GM19238 (cell line): ENCODE measurements at regions not wholly inside any gene's neighbourhood (a gene's known extent, or its start where the extent isn't known, plus 50 kb on each side); places are given as distances from the start of the nearest gene placed in this dataset.
A peak's percentile ranks its signal among the peaks of the same experiment; 100 is the strongest.

ENCODE experiments used
- DNase-seq: peaks from one replicate; pipeline ENCODE4 v3.0.0; 2011; ENCODE audit warnings: low spot score; ENCODE audit not compliant: insufficient read length

- DNase-seq: no peak
Measured at GRCh38 chr4:187562345-187562744, 433.2 kb upstream of the ZFP42 start.

- no peak for DNase-seq
Measured at GRCh38 chr4:187565416-187565815, 430.2 kb upstream of the ZFP42 start.

GRCh38 chr4:187569871-187570270, 425.7 kb upstream of the ZFP42 start:
- DNase-seq: no peak

- no peak for DNase-seq
Measured at GRCh38 chr4:187575706-187576105, 419.9 kb upstream of the ZFP42 start.

GRCh38 chr4:187576751-187577150, 418.8 kb upstream of the ZFP42 start:
- no peak for DNase-seq

- no peak for DNase-seq
Measured at GRCh38 chr4:187577941-187578480, 417.6 kb upstream of the ZFP42 start.

- no peak for DNase-seq
Measured at GRCh38 chr4:187586892-187587291, 408.7 kb upstream of the ZFP42 start.

GRCh38 chr4:187598196-187598595, 397.4 kb upstream of the ZFP42 start:
- DNase-seq: no peak

- no peak for DNase-seq
Measured at GRCh38 chr4:187602339-187603092, 393.1 kb upstream of the ZFP42 start.

GRCh38 chr4:187603093-187604025, 392.2 kb upstream of the ZFP42 start:
- no peak for DNase-seq

GRCh38 chr4:187604984-187605383, 390.6 kb upstream of the ZFP42 start:
- DNase-seq: no peak

GRCh38 chr4:187606581-187606980, 389.0 kb upstream of the ZFP42 start:
- DNase-seq: peak; percentile 6

GRCh38 chr4:187608001-187608421, 387.6 kb upstream of the ZFP42 start:
- DNase-seq: no peak

- DNase-seq: no peak
Measured at GRCh38 chr4:187612301-187612700, 383.3 kb upstream of the ZFP42 start.

- no peak for DNase-seq
Measured at GRCh38 chr4:187613089-187613839, 382.3 kb upstream of the ZFP42 start.

- DNase-seq: no peak
Measured at GRCh38 chr4:187615972-187616371, 379.6 kb upstream of the ZFP42 start.

- no peak for DNase-seq
Measured at GRCh38 chr4:187617113-187617512, 378.5 kb upstream of the ZFP42 start.

GRCh38 chr4:187618701-187619281, 376.8 kb upstream of the ZFP42 start:
- no peak for DNase-seq

GRCh38 chr4:187619319-187619718, 376.3 kb upstream of the ZFP42 start:
- DNase-seq: no peak

- DNase-seq: no peak
Measured at GRCh38 chr4:187632260-187632995, 363.1 kb upstream of the ZFP42 start.
